ENCODE measurements at regions not wholly inside any gene's neighbourhood (a gene's known extent, or its start where the extent isn't known, plus 50 kb on each side); places are given as distances from the start of the nearest gene placed in this dataset.

GRCh38 chr10:78374331-78375028 lies 340.8 kb downstream of the RPS24 start:
- no peak for DNase-seq

GRCh38 chr10:78375854-78376785 lies 342.5 kb downstream of the RPS24 start:
- no peak for DNase-seq

- DNase-seq = no peak
These were observed 343.7 kb downstream of the RPS24 start for GRCh38 chr10:78377356-78377755.

GRCh38 chr10:78378192-78378591 lies 344.5 kb downstream of the RPS24 start:
- no peak for DNase-seq

GRCh38 chr10:78381107-78381506 lies 347.4 kb downstream of the RPS24 start:
- no peak for DNase-seq

GRCh38 chr10:78382047-78382446 lies 348.4 kb downstream of the RPS24 start:
- DNase-seq = no peak

- DNase-seq = no peak
These were observed 349.1 kb downstream of the RPS24 start for GRCh38 chr10:78382772-78383171.

GRCh38 chr10:78383378-78384048 lies 349.9 kb downstream of the RPS24 start:
- no peak for DNase-seq

- no peak for DNase-seq
These were observed 350.4 kb downstream of the RPS24 start for GRCh38 chr10:78384049-78384431.

GRCh38 chr10:78385599-78385998 lies 351.9 kb downstream of the RPS24 start:
- DNase-seq = no peak

GRCh38 chr10:78386509-78386908 lies 352.8 kb downstream of the RPS24 start:
- no peak for DNase-seq

- DNase-seq = no peak
These were observed 354.8 kb downstream of the RPS24 start for GRCh38 chr10:78388331-78389050.

- no peak for DNase-seq
These were observed 355.8 kb downstream of the RPS24 start for GRCh38 chr10:78389419-78389818.

- no peak for DNase-seq
These were observed 356.4 kb downstream of the RPS24 start for GRCh38 chr10:78390051-78390450.

- DNase-seq = no peak
These were observed 357.2 kb downstream of the RPS24 start for GRCh38 chr10:78390817-78391216.

GRCh38 chr10:78391585-78391984 lies 357.9 kb downstream of the RPS24 start:
- no peak for DNase-seq

- no peak for DNase-seq
These were observed 358.5 kb downstream of the RPS24 start for GRCh38 chr10:78392197-78392596.

- DNase-seq = no peak
These were observed 359.4 kb downstream of the RPS24 start for GRCh38 chr10:78393094-78393493.

- DNase-seq = no peak
These were observed 360.4 kb downstream of the RPS24 start for GRCh38 chr10:78394047-78394446.

GRCh38 chr10:78395162-78395561 lies 361.5 kb downstream of the RPS24 start:
- no peak for DNase-seq

- DNase-seq = no peak
These were observed 363.1 kb downstream of the RPS24 start for GRCh38 chr10:78396754-78397153.

- no peak for DNase-seq
These were observed 364.1 kb downstream of the RPS24 start for GRCh38 chr10:78397786-78398185.

GRCh38 chr10:78398382-78398781 lies 364.7 kb downstream of the RPS24 start:
- no peak for DNase-seq

Measured in stimulated activated CD4-positive, alpha-beta T cell treated with anti-CD3 and anti-CD28 coated beads, Interleukin-1b, Interleukin-23, amount 100 ng/mL, for 48 hours (primary cell).